T-helper 17 cell (primary cell): ENCODE measurements at regions not wholly inside any gene's neighbourhood (a gene's known extent, or its start where the extent isn't known, plus 50 kb on each side); places are given as distances from the start of the nearest gene placed in this dataset.
A peak's percentile ranks its signal among the peaks of the same experiment; 100 is the strongest.
"Not testable (repeated sequence)": the region's sequence is repeated elsewhere in the genome, so short reads cannot be mapped to it uniquely, and the experiment has no call there.

Source experiments
- ATAC-seq: fragments of 150-1000 bp; cut with Tn5 transposase; 2 replicates; pipeline ENCODE4 v1.10.0; 2021; ENCODE audit warnings: mild to moderate bottlenecking, moderate library complexity
- DNase-seq, 3 donors: peaks; one replicate each; pipeline versions ENCODE4 v3.0.0 to v3.0.0-alpha.2; 2020 to 2021
- H3K9me3 ChIP-seq: one replicate; pipeline ENCODE4 v1.7.0; 2013; ENCODE audit warnings: low read length, mild to moderate bottlenecking; ENCODE audit not compliant: control insufficient read depth, poor library complexity, severe bottlenecking
- H3K27ac Mint-ChIP-seq: one replicate; pipeline ENCODE4 v1.8.0; 2022; ENCODE audit warnings: mild to moderate bottlenecking, moderate library complexity, mixed read lengths
- H3K27me3 Mint-ChIP-seq: one replicate; pipeline ENCODE4 v1.8.0; 2022; ENCODE audit warnings: mixed read lengths
- H3K36me3 Mint-ChIP-seq: one replicate; pipeline ENCODE4 v1.8.0; 2022; ENCODE audit warnings: low read depth, mixed read lengths
- H3K4me1 Mint-ChIP-seq: one replicate; pipeline ENCODE4 v1.8.0; 2022; ENCODE audit warnings: mild to moderate bottlenecking, mixed read lengths
- H3K4me3 Mint-ChIP-seq: one replicate; pipeline ENCODE4 v1.8.0; 2022; ENCODE audit warnings: mild to moderate bottlenecking, moderate library complexity, mixed read lengths

DNA sequence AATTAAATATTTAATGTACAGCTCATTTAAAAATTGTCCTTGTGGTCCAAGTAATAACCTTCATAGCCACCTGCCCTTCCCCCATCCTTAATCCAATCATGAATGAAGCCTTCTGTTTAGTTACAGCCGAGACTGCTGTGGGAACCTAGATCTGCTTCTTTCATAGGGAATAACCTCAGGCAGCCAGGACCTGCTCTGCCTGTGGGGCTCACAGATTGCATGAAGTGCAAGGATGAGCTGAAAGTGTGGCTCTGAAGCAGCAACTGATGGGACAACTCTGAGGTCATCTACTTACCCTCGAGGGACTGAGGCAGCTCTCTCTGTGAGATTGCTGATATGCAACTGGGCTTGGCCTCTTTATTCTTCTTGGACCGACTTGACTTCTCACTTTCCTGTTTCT, 169.8 kb downstream of the POTEB3 start:
- Mint-ChIP-seq H3K27me3 (peaks cover 38% of the 10 kb centered on the region), H3K27ac (no peak overlapping the region), H3K4me1 (peaks cover 5% of the 10 kb centered on the region), H3K4me3 (no peak overlapping the region), H3K36me3 (no peaks in the 10 kb centered on the region)
- DNase-seq (no peak), ATAC-seq (no peak)
- no peaks in the 10 kb centered on the region for H3K9me3 ChIP-seq

GRCh38 chr15:21269673-21270072, 170.6 kb downstream of the POTEB3 start:
- H3K36me3 Mint-ChIP-seq: not testable (repeated sequence)

DNA sequence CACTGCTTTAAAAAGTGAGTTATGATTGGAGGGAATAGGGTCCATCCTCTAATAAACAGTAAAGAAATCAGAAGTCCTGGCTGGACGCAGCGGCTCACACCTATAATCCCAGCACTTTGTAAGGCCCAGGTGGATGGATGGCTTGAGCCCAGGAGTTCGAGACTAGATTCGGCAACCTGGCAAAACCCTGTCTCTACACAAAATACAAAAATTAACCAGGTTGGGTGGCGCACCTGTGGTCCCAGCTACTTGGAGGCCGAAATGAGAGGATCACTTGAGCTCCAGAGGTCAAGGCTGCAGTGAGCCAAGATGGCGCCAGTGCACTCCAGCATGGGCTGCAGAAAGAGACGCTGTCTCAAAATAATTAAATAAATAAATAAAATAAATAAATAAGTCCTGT, 171.2 kb downstream of the POTEB3 start:
- no peak for ATAC-seq
- Mint-ChIP-seq H3K27me3 (peaks cover 39% of the 10 kb centered on the region), H3K4me3 (no peak overlapping the region), H3K27ac (no peak overlapping the region), H3K4me1 (peaks cover 5% of the 10 kb centered on the region), H3K36me3 (no peaks in the 10 kb centered on the region)
- no peaks in the 10 kb centered on the region for H3K9me3 ChIP-seq
- peak in 1 of 3 donors; percentile 8 for DNase-seq

More at GRCh38 chr15:21269673-21270072, 170.6 kb downstream of the POTEB3 start:
- DNase-seq, ATAC-seq, H3K27ac Mint-ChIP-seq, H3K4me3 Mint-ChIP-seq, H3K9me3 ChIP-seq, H3K4me1 Mint-ChIP-seq: not testable (repeated sequence)
- peaks cover 39% of the 10 kb centered on the region for H3K27me3 Mint-ChIP-seq

DNA sequence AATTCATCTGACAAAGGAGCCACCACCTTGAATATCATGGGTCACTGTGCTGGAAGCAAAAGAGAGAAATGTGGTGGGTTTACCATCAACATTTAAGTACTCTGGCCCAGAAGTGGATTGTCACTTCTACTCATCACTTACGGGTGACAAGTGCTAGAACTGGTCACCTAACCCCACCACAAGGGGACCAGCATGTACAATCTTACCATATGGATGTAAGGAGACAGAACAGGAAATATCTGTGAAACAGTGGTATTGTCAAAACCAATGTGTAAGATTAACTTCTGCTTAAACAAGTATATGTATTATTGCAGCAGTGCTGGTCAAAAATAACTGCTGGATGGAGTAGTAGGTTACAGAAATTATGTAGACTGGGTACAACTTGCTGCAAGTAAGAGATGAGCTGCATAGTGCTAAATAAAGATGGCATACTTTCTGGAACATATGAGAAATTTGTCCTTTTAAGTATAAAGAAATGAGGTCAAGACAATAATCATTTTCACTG, 171.8 kb downstream of the POTEB3 start:
- no peak overlapping the region for H3K4me3 Mint-ChIP-seq
- peaks cover 39% of the 10 kb centered on the region for H3K27me3 Mint-ChIP-seq
- H3K9me3 ChIP-seq: no peaks in the 10 kb centered on the region
- no peak overlapping the region for H3K27ac Mint-ChIP-seq
- ATAC-seq: peak; percentile 18
- H3K4me1 Mint-ChIP-seq: peaks cover 5% of the 10 kb centered on the region
- no peaks in the 10 kb centered on the region for H3K36me3 Mint-ChIP-seq
- no peak for DNase-seq

DNA sequence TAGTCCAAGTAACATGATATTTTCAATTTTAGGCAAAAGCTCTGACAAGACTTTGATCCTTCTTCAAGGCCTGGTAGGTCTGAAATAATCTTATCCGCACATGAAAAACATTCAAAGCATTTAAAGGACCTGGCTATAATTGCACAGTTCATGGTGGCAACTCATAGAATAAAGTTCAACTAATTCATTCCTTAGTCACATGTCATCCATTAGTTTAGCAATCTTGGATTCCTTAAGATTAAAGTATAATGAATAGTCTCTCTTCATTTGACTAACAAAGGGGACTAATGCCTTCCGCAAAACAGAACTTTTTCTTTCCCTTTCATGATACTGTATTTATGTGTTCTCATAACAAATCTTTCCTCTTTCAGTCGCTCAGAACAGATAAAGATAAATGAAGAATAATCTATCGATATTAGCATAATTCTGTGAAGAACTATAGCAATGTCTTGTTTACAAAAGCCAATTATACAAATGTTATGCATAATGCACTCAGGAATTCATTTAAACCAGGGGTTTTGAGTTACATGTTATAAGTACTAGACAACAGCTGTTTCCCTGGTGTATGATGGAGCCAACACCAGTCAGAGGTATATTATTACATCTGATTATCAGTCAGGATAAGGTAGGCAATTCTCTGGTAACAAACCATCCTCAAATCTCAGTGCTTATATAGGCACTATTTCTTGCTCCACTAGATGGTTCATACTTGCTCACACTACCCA, 172.5 kb downstream of the POTEB3 start:
- no peak for DNase-seq
- Mint-ChIP-seq H3K27ac (no peak overlapping the region), H3K27me3 (peaks cover 39% of the 10 kb centered on the region), H3K4me1 (peaks cover 5% of the 10 kb centered on the region), H3K36me3 (no peaks in the 10 kb centered on the region), H3K4me3 (no peak overlapping the region)
- peak; percentile 8 for ATAC-seq
- H3K9me3 ChIP-seq: no peaks in the 10 kb centered on the region

DNA sequence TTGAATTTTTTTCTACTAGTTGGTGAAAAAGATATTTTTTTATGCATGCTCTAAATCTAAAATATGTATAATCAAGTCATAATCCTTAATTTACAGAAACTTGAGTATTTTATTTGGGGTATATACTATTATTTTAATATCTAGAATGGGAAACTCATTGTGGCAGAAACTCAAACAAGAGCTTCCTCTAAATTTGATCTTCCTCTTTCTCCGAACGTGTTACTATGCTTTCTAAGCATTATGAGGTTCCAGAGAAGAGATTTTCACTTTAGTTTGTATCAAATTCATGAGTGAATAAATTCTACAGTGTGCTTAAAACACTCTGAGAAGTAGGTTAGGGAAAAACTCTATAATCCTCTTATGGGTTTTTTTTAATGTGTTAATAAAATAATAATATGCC, 173.1 kb downstream of the POTEB3 start:
- H3K9me3 ChIP-seq: no peaks in the 10 kb centered on the region
- Mint-ChIP-seq H3K4me1 (peaks cover 4% of the 10 kb centered on the region), H3K27me3 (peaks cover 35% of the 10 kb centered on the region), H3K36me3 (no peaks in the 10 kb centered on the region), H3K4me3 (no peak overlapping the region), H3K27ac (no peak overlapping the region)
- DNase-seq (no peak), ATAC-seq (no peak)

DNA sequence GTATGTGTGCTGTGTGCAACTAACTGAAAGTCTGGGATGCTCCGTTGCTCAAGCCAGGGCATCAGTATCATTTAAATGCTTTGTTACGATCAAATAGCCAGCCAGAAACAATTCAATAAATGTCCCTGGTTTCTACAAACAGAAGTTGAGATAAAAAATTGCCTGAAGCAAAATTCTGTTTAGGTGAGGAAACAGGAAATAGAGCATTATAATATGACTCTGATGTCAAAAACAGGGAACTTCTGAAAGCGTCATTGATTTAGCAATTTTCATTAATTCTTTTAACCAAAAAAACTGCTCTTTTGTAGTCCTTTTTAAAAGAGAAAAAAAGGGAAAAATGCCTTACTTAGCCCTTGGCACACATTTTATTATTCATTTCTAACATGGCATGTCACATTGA, 174.7 kb downstream of the POTEB3 start:
- not testable (repeated sequence) for H3K4me1 Mint-ChIP-seq, H3K4me3 Mint-ChIP-seq, H3K36me3 Mint-ChIP-seq, H3K9me3 ChIP-seq, DNase-seq, ATAC-seq, H3K27ac Mint-ChIP-seq
- H3K27me3 Mint-ChIP-seq: peaks cover 31% of the 10 kb centered on the region

DNA sequence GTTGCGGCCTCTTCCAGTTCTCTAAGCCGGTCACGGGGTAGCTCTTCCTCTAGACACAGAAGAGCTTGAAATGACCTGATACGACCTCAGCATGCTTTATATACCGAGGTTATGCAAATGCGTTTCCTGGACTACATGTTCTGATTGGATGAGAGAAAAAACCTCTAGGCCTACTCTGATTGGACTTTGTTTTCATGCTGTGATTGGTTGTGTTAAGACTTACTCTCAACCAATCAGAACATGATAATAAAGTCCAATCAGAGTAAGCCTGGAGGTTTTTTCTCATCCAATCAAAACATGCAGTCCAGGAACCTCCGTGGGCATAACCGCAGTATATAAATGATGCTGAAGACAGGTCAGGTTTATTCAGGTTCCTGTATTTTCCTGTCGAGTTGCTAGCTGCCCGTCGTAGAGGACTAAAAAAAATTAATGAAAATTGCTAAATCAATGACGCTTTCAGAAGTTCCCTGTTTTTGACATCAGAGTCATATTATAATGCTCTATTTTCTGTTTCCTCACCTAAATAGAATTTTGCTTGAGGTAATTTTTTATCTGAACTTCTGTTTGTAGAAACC, 177.4 kb downstream of the POTEB3 start:
- H3K9me3 ChIP-seq: no peaks in the 10 kb centered on the region
- Mint-ChIP-seq H3K4me3 (no peak overlapping the region), H3K4me1 (no peaks in the 10 kb centered on the region), H3K27me3 (peaks cover 40% of the 10 kb centered on the region), H3K36me3 (peaks cover 5% of the 10 kb centered on the region), H3K27ac (no peak overlapping the region)
- ATAC-seq (no peak), DNase-seq (no peak)

DNA sequence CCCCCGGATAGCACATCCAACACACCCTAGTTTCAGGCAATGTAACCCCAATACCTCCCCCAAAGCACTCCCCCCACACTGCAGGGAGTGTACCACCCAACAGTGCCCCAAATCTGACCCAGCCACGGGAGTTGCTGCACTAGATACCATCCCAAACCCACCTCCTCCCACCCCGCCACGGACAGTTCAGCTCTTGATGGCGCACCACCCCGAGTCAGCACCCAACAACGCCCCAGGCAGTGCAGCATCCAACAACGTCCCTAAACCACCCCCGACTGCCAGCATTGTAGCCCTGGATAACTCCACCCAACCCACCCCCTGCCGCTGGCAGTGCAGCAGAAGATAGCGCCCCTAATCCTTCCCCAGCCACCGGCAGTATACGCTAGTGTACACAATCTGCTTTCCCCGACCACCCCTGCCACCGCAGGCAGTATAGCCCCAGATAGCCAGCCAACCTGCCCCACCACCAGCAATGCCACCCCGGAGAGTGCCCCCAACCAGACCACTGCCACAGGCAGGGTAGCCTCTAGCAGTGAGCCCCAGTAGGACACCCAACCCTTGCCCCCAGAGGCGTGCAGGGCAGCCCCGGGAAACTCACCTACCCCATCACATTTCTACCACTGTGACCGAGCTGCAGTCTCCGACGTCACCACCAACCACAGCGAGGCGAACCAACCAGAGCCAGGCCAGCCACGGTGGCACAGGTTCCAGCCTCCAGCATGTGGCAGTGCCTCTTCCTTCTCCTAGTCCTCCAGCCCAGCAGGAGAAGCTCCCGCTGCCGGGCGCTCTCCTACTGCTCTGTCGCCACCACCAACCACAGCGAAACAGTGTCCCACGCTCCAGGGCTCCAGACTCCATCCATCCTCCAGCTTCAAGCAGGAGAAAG, 178.1 kb downstream of the POTEB3 start:
- no peaks in the 10 kb centered on the region for H3K9me3 ChIP-seq
- Mint-ChIP-seq H3K36me3 (peaks cover 5% of the 10 kb centered on the region), H3K27ac (no peak overlapping the region), H3K4me3 (no peak overlapping the region), H3K27me3 (peaks cover 36% of the 10 kb centered on the region), H3K4me1 (no peaks in the 10 kb centered on the region)
- DNase-seq: peak in 2 of 3 donors; percentile 8 to 16
- ATAC-seq: no peak

- Mint-ChIP-seq H3K4me1 (no peaks in the 10 kb centered on the region), H3K4me3 (no peak overlapping the region), H3K27ac (no peak overlapping the region), H3K36me3 (peaks cover 5% of the 10 kb centered on the region), H3K27me3 (peaks cover 36% of the 10 kb centered on the region)
- DNase-seq: peak in 1 of 3 donors; percentile 14
- H3K9me3 ChIP-seq: no peaks in the 10 kb centered on the region
- ATAC-seq: no peak
Observed at GRCh38 chr15:21261396-21261964, 178.8 kb downstream of the POTEB3 start.

DNA sequence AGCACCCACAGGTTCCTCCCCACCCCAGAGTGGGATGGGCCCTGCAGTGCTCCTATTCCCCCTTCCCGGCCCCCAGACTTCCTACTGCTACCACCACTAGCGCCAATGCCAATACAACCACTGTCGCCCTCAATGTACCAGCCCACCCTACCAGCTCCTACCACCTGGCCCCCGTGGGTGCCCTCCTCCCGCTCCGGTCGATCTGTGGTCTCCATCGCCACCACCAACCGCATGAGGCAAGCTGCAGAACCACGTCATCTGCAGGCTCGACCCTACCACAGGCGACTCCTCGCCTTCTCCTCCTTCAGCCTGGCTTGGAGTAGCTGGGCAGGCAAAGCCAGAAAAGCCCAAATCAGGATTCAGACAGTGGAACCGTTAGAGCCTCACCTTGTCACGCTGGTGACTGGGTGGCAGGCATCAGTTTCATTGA, 179.3 kb downstream of the POTEB3 start:
- peak in 1 of 3 donors; percentile 11 for DNase-seq
- H3K9me3 ChIP-seq: no peaks in the 10 kb centered on the region
- ATAC-seq: no peak
- H3K27me3 Mint-ChIP-seq: peaks cover 36% of the 10 kb centered on the region
- H3K36me3 Mint-ChIP-seq: peaks cover 5% of the 10 kb centered on the region
- H3K4me1 Mint-ChIP-seq: no peaks in the 10 kb centered on the region
- H3K27ac Mint-ChIP-seq: no peak overlapping the region
- no peak overlapping the region for H3K4me3 Mint-ChIP-seq

- not testable (repeated sequence) for H3K9me3 ChIP-seq, H3K4me3 Mint-ChIP-seq, ATAC-seq, H3K4me1 Mint-ChIP-seq, H3K27ac Mint-ChIP-seq, H3K36me3 Mint-ChIP-seq, DNase-seq
- H3K27me3 Mint-ChIP-seq: peaks cover 32% of the 10 kb centered on the region
Observed at GRCh38 chr15:21258635-21259034, 181.7 kb downstream of the POTEB3 start.

DNA sequence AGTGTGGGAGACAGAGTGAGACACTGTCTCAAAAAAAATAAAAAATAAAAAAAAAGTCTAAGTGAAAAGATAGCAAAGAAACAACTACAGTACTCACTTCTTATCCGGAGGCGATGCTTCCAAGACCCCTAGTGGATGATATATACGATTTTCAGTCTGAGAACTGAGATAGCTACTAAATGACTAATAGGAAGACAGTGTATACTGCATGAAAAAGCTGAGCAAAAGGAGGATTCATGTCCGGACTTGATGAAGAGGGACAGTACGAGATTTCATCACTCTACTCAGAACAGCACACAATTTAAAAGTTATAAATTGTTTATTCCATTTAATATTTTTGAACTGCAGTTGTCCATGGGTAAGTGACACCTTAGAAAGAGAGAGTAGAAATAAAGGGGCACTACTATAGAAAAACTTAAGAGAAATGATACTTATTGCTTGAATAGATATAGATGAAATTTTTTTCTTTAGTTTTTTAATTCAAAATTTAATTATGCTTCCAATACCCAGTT, 190.7 kb downstream of the POTEB3 start:
- H3K9me3 ChIP-seq, H3K4me1 Mint-ChIP-seq, H3K27ac Mint-ChIP-seq, DNase-seq, H3K36me3 Mint-ChIP-seq, ATAC-seq, H3K4me3 Mint-ChIP-seq: not testable (repeated sequence)
- H3K27me3 Mint-ChIP-seq: peaks cover 12% of the 10 kb centered on the region
